HG03521 (cell line): ENCODE measurements at regions not wholly inside any gene's neighbourhood (a gene's known extent, or its start where the extent isn't known, plus 50 kb on each side); places are given as distances from the start of the nearest gene placed in this dataset.
"Not testable (repeated sequence)": the region's sequence is repeated elsewhere in the genome, so short reads cannot be mapped to it uniquely, and the experiment has no call there.

ENCODE experiments used
- ATAC-seq: cut with Tn5 transposase; IDR thresholded peaks from one replicate; pipeline ENCODE4 v1.9.1; 2021; ENCODE audit warnings: mild to moderate bottlenecking, moderate library complexity; ENCODE audit not compliant: unreplicated experiment

GRCh38 chr16:22436823-22437652 is 62.6 kb upstream of the CDR2 start:
- peak; percentile 68 for ATAC-seq

DNA sequence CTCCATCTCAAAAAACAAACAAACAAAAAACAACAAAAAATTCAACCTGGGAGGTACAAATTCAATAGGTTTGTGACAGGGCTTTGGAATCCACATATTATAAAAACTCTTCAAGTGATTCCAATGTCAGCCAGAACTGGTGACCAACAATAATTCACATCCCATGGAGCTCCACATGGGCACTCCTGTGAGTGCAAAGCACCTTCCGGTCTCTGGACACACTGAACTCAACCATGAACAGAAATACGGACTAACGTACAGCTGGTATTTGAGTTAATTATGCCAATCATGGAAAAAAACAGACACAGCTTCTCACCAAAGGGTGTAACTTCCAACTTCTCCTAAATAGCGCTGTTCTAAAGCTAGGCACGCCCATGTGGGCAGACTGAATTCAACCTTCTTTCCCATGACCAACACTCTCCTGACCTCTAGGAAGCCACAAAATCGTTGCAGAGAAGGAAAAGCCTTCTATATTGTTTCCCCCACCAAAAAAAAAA is 62.0 kb upstream of the CDR2 start:
- ATAC-seq = not testable (repeated sequence)

GRCh38 chr16:22431314-22431713 is 56.9 kb upstream of the CDR2 start:
- ATAC-seq = not testable (repeated sequence)

- no peak for ATAC-seq
Measured at GRCh38 chr16:22428654-22429053, 54.2 kb upstream of the CDR2 start.

DNA sequence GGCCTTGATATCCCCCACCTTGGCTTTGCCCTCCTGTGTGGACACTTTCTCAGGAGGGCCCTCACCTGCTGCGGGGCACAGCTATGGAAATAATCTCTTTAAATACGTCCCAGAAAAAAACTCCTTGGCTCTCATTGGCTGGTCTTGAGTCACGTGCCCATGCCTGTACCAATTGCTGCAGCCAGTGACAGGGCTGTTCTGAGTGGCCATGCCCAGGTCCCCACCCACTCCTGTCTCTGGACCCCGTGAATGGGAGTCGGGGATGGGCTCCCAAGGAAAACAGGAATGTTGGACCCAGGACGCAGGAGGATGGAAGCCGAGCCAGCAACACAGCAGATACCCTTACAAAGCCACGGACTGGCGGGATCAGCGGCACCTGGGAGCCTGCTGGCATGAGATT is 53.1 kb upstream of the CDR2 start:
- ATAC-seq = no peak

GRCh38 chr16:22425847-22426246 is 51.4 kb upstream of the CDR2 start:
- no peak for ATAC-seq

GRCh38 chr16:22425036-22425801 is 50.8 kb upstream of the CDR2 start:
- no peak for ATAC-seq

DNA sequence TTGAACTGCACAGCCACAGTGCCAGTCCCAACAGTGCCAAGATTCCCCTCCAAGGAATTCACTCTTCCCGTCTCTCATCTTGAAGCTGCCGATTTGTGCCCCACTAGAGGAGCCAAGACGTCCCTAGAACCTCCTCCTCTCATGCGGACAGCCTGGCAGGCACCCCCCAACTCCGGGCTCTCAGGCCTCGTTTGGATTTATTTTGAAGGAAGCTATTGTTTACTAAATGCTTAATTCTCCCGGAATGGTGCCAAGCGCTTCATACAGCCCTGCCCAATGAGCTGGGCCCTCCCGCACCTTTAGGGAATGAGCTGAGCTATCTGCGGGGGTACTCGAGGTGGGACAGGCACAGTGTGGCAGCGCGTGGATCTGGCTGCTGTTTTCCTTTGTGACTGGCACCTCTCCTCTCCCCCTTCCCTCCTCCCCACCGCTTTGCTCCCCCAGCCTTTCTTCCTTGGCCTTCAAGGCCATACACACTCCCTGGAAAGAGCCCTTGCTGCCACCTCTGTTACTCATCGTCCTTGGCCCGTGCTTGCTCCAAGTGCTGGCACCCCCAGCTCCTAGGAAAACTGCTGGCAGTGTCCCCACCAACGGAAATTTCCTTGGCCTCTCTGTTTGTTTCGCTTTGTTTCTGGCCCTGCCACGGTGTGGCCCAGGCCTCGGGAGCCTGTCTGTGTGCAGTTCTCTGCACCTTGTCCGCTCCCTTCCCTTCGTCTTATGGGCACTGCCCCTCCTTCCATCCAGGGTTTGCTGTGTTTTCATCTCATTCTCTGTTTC is 49.9 kb upstream of the CDR2 start:
- ATAC-seq = no peak
